HepG2 (cell line): ENCODE measurements at regions not wholly inside any gene's neighbourhood (a gene's known extent, or its start where the extent isn't known, plus 50 kb on each side); places are given as distances from the start of the nearest gene placed in this dataset.

Experiments used
- NFRKB ChIP-seq: fragments of 450-650 bp; IDR thresholded peaks from 2 replicates; pipeline ENCODE4 v1.6.1; 2017
- PRPF4 ChIP-seq: fragments of 200-400 bp; formaldehyde crosslinking; IDR thresholded peaks from 2 replicates; pipeline ENCODE4 v1.6.1; 2016; ENCODE audit warnings: low read length, low read depth; ENCODE audit not compliant: poor library complexity, severe bottlenecking

DNA sequence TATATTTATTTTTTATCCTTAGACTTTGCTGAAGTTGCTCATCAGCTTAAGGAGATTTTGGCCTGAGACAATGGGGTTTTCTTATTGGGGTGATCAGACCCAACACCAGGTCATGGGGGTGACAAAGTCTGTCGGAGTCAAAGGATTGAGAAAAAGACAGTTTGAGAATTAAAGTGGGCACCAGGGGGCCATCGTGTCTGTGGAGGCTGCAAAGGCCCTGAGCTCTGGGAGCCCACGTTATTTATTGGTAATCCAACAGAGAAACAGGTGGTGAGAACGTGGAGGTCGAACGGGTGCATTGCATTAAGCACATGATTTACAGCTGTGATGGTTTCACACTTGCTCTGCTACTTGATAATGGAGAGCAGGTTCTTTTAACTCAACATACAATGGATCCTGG, 102.5 kb upstream of the CDH10 start:
- no peak for TF ChIP-seq NFRKB
- TF ChIP-seq PRPF4, result no peak
